ENCODE measurements at regions not wholly inside any gene's neighbourhood (a gene's known extent, or its start where the extent isn't known, plus 50 kb on each side); places are given as distances from the start of the nearest gene placed in this dataset.

- DNase-seq: no peak
Measured at GRCh38 chr12:58496411-58497190, 423.7 kb downstream of the LRIG3 start.

GRCh38 chr12:58500399-58500798 lies 419.9 kb downstream of the LRIG3 start:
- DNase-seq: no peak

GRCh38 chr12:58502226-58502625 lies 418.1 kb downstream of the LRIG3 start:
- no peak for DNase-seq

GRCh38 chr12:58502841-58503240 lies 417.5 kb downstream of the LRIG3 start:
- no peak for DNase-seq

GRCh38 chr12:58503731-58504130 lies 416.6 kb downstream of the LRIG3 start:
- no peak for DNase-seq

GRCh38 chr12:58504143-58504938 lies 416.0 kb downstream of the LRIG3 start:
- DNase-seq: no peak

GRCh38 chr12:58509116-58509885 lies 411.0 kb downstream of the LRIG3 start:
- DNase-seq: peak in 1 of 3 donors; percentile 1

- no peak for DNase-seq
Measured at GRCh38 chr12:58513301-58513834, 406.9 kb downstream of the LRIG3 start.

- no peak for DNase-seq
Measured at GRCh38 chr12:58513852-58514251, 406.5 kb downstream of the LRIG3 start.

- DNase-seq: no peak
Measured at GRCh38 chr12:58519839-58520238, 400.5 kb downstream of the LRIG3 start.

- DNase-seq: no peak
Measured at GRCh38 chr12:58521152-58521551, 399.2 kb downstream of the LRIG3 start.

GRCh38 chr12:58521796-58522195 lies 398.5 kb downstream of the LRIG3 start:
- no peak for DNase-seq

GRCh38 chr12:58523360-58523759 lies 396.9 kb downstream of the LRIG3 start:
- no peak for DNase-seq

- no peak for DNase-seq
Measured at GRCh38 chr12:58528271-58528670, 392.0 kb downstream of the LRIG3 start.

- peak in 1 of 3 donors; percentile 0 for DNase-seq
Measured at GRCh38 chr12:58529114-58529665, 391.1 kb downstream of the LRIG3 start.

GRCh38 chr12:58529897-58530741 lies 390.2 kb downstream of the LRIG3 start:
- no peak for DNase-seq

- no peak for DNase-seq
Measured at GRCh38 chr12:58530742-58531062, 389.6 kb downstream of the LRIG3 start.

GRCh38 chr12:58532855-58533608 lies 387.3 kb downstream of the LRIG3 start:
- DNase-seq: no peak

- no peak for DNase-seq
Measured at GRCh38 chr12:58533652-58534051, 386.7 kb downstream of the LRIG3 start.

GRCh38 chr12:58537278-58537677 lies 383.0 kb downstream of the LRIG3 start:
- no peak for DNase-seq

- no peak for DNase-seq
Measured at GRCh38 chr12:58539295-58539694, 381.0 kb downstream of the LRIG3 start.

Measured in suppressor macrophage treated with lipopolysaccharide for 1 hour (primary cell).